Nephron progenitor cell (in vitro differentiated cells): ENCODE measurements at regions not wholly inside any gene's neighbourhood (a gene's known extent, or its start where the extent isn't known, plus 50 kb on each side); places are given as distances from the start of the nearest gene placed in this dataset.

ENCODE experiments used
- DNase-seq: peaks from one replicate; pipeline ENCODE4 v3.0.0; 2021
- H3K27ac Mint-ChIP-seq: 2 replicates; pipeline ENCODE4 v1.8.0; 2021; ENCODE audit warnings: mild to moderate bottlenecking, moderate library complexity, mixed read lengths
- H3K27me3 Mint-ChIP-seq: 2 replicates; pipeline ENCODE4 v1.8.0; 2021; ENCODE audit warnings: mild to moderate bottlenecking, low read depth, mixed read lengths; ENCODE audit not compliant: poor library complexity
- H3K36me3 Mint-ChIP-seq: 2 replicates; pipeline ENCODE4 v1.8.0; 2021; ENCODE audit warnings: low read depth, mixed read lengths
- H3K4me1 Mint-ChIP-seq: 2 replicates; pipeline ENCODE4 v1.8.0; 2021; ENCODE audit warnings: mixed read lengths
- H3K4me3 Mint-ChIP-seq: 2 replicates; pipeline ENCODE4 v1.8.0; 2021; ENCODE audit warnings: mild to moderate bottlenecking, moderate library complexity, mixed read lengths
- H3K9me3 Mint-ChIP-seq: 2 replicates; pipeline ENCODE4 v1.8.0; 2021; ENCODE audit warnings: mild to moderate bottlenecking, moderate library complexity, mixed read lengths
- CTCF ChIP-seq: fragments of 200-600 bp; sonication (generic); IDR thresholded peaks from 2 replicates; pipeline ENCODE4 v1.5.0; 2021; ENCODE audit warnings: antibody characterized with exemption

- Mint-ChIP-seq H3K27me3 (peaks cover 3% of the 10 kb centered on the region), H3K4me3 (no peak overlapping the region), H3K4me1 (peaks cover 27% of the 10 kb centered on the region), H3K36me3 (peaks cover 9% of the 10 kb centered on the region), H3K27ac (no peak overlapping the region), H3K9me3 (peaks cover 19% of the 10 kb centered on the region)
- no peak for DNase-seq
- no peak for TF ChIP-seq CTCF
These were observed 140.9 kb upstream of the GAS1 start for GRCh38 chr9:87088192-87088591.

- Mint-ChIP-seq H3K4me1 (peaks cover 23% of the 10 kb centered on the region), H3K27ac (no peak overlapping the region), H3K9me3 (peaks cover 19% of the 10 kb centered on the region), H3K4me3 (no peak overlapping the region), H3K27me3 (peaks cover 3% of the 10 kb centered on the region), H3K36me3 (peaks cover 9% of the 10 kb centered on the region)
- no peak for TF ChIP-seq CTCF
- DNase-seq: no peak
These were observed 141.5 kb upstream of the GAS1 start for GRCh38 chr9:87088621-87089365.

GRCh38 chr9:87089506-87089905 is 142.2 kb upstream of the GAS1 start:
- no peak for TF ChIP-seq CTCF
- Mint-ChIP-seq H3K27ac (no peak overlapping the region), H3K4me1 (peaks cover 23% of the 10 kb centered on the region), H3K36me3 (peaks cover 9% of the 10 kb centered on the region), H3K9me3 (peaks cover 19% of the 10 kb centered on the region), H3K4me3 (no peak overlapping the region), H3K27me3 (peaks cover 3% of the 10 kb centered on the region)
- no peak for DNase-seq

- no peak for DNase-seq
- Mint-ChIP-seq H3K27ac (no peak overlapping the region), H3K27me3 (peaks cover 3% of the 10 kb centered on the region), H3K9me3 (peaks cover 19% of the 10 kb centered on the region), H3K36me3 (peaks cover 9% of the 10 kb centered on the region), H3K4me1 (peaks cover 23% of the 10 kb centered on the region), H3K4me3 (no peak overlapping the region)
- TF ChIP-seq CTCF: no peak
These were observed 142.6 kb upstream of the GAS1 start for GRCh38 chr9:87089929-87090328.

- DNase-seq: no peak
- Mint-ChIP-seq H3K4me3 (no peak overlapping the region), H3K4me1 (peaks cover 14% of the 10 kb centered on the region), H3K27ac (no peak overlapping the region), H3K9me3 (peaks cover under 1% of the 10 kb centered on the region), H3K36me3 (no peaks in the 10 kb centered on the region), H3K27me3 (no peaks in the 10 kb centered on the region)
- no peak for TF ChIP-seq CTCF
These were observed 146.5 kb upstream of the GAS1 start for GRCh38 chr9:87093777-87094176.

GRCh38 chr9:87095951-87096350 is 148.6 kb upstream of the GAS1 start:
- no peaks in the 10 kb centered on the region for H3K9me3 Mint-ChIP-seq
- H3K36me3 Mint-ChIP-seq: no peaks in the 10 kb centered on the region
- no peaks in the 10 kb centered on the region for H3K27me3 Mint-ChIP-seq
- peaks cover 18% of the 10 kb centered on the region for H3K4me1 Mint-ChIP-seq
- DNase-seq: no peak
- no peak overlapping the region for H3K4me3 Mint-ChIP-seq
- TF ChIP-seq CTCF: no peak
- no peak overlapping the region for H3K27ac Mint-ChIP-seq
